SH-SY5Y (cell line): ENCODE measurements at regions not wholly inside any gene's neighbourhood (a gene's known extent, or its start where the extent isn't known, plus 50 kb on each side); places are given as distances from the start of the nearest gene placed in this dataset.

Experiments
- GATA2 ChIP-seq: IDR thresholded peaks from 2 replicates; pipeline ENCODE4 v1.6.1; 2011; ENCODE audit warnings: mild to moderate bottlenecking, low read depth, low read length
- GATA3 ChIP-seq: IDR thresholded peaks from 2 replicates; pipeline ENCODE4 v1.6.1; 2011; ENCODE audit warnings: low read depth, mild to moderate bottlenecking, low read length, moderate library complexity

GRCh38 chr4:156495836-156496235 is 475.8 kb downstream of the PDGFC start:
- TF ChIP-seq GATA3 (no peak), GATA2 (no peak)
